HUES6 (cell line): ENCODE measurements at regions not wholly inside any gene's neighbourhood (a gene's known extent, or its start where the extent isn't known, plus 50 kb on each side); places are given as distances from the start of the nearest gene placed in this dataset.

ENCODE experiments used
- H3K27ac ChIP-seq: 2 replicates; pipeline ENCODE4 v1.7.0; 2013; ENCODE audit warnings: low read depth, mild to moderate bottlenecking, low read length, inconsistent platforms
- H3K27me3 ChIP-seq: 2 replicates; pipeline ENCODE4 v1.6.1; 2013; ENCODE audit warnings: low read length; ENCODE audit not compliant: control insufficient read depth, insufficient read depth
- H3K36me3 ChIP-seq: 2 replicates; pipeline ENCODE4 v1.6.1; 2013; ENCODE audit warnings: low read length; ENCODE audit not compliant: control insufficient read depth, insufficient read depth
- H3K4me1 ChIP-seq: 2 replicates; pipeline ENCODE4 v1.6.1; 2013; ENCODE audit warnings: low read length; ENCODE audit not compliant: control insufficient read depth, insufficient read depth
- H3K4me3 ChIP-seq: 2 replicates; pipeline ENCODE4 v1.5.1; 2013; ENCODE audit warnings: low read depth, low read length
- H3K9ac ChIP-seq: one replicate; pipeline ENCODE4 v1.6.1; 2013; ENCODE audit warnings: mild to moderate bottlenecking, low read length
- H3K9me3 ChIP-seq: 2 replicates; pipeline ENCODE4 v1.6.1; 2013; ENCODE audit warnings: low read depth, low read length; ENCODE audit not compliant: control insufficient read depth, insufficient read depth

GRCh38 chr4:30495251-30495650 is 224.9 kb upstream of the PCDH7 start:
- Histone ChIP-seq H3K36me3 (no peaks in the 10 kb centered on the region), H3K27ac (no peak overlapping the region), H3K9ac (no peak overlapping the region), H3K4me1 (no peaks in the 10 kb centered on the region), H3K4me3 (no peak overlapping the region), H3K9me3 (no peaks in the 10 kb centered on the region), H3K27me3 (no peaks in the 10 kb centered on the region)

DNA sequence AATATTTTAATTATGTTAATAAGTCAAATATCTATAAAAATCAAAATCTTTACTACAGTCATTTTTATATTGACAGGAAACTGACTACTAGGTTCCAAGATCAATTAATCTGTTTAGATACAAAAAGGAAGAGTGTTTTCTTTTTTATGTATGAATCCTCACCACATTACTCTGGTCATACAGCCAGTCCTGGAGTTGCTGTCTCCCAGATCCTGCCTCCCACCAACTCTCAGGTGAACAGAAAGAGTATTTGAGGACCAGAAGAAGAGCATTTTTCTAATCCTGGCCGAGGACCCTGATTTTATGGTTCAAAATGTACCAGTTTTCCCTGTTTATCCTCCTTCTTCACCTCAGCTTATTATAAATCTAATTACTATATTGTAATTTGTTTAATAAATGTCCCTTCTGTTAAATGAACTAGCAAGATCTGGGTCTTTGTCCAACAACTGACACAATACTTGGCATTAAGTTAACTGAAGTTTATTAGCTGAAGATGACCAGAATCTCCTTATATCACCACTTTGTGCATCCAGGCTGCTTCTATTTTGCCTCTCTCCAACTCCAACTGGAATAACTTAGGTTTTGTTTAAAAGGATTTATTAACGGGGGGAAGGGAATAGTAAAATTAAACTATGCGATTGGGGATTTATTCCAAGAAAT is 224.4 kb upstream of the PCDH7 start:
- Histone ChIP-seq H3K36me3 (no peaks in the 10 kb centered on the region), H3K27me3 (no peaks in the 10 kb centered on the region), H3K9ac (no peak overlapping the region), H3K4me1 (no peaks in the 10 kb centered on the region), H3K9me3 (no peaks in the 10 kb centered on the region), H3K4me3 (no peak overlapping the region), H3K27ac (no peak overlapping the region)

DNA sequence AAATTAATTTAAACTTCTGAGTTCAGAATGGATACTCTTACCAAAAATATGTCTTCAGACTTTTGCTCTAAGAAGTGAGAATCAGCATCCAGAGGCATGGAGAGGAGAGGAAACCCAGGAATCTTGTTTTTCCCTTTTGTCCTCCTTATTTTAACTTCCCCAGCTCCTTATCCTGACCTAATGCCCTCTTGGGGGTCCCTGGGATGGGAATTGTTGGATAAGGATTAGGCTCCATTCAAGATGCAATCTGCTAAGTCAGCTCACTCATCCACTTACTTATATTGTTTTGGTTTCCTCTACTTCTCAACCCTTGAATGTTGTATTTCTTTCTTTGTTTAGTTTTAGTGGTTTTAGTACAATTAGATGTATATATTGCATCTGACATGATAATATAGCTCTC is 208.4 kb upstream of the PCDH7 start:
- Histone ChIP-seq H3K9me3 (no peaks in the 10 kb centered on the region), H3K27ac (no peak overlapping the region), H3K27me3 (no peaks in the 10 kb centered on the region), H3K4me1 (peaks cover 7% of the 10 kb centered on the region; the same call in 1 of the 2 replicates), H3K4me3 (no peak overlapping the region), H3K9ac (no peak overlapping the region), H3K36me3 (no peaks in the 10 kb centered on the region)

GRCh38 chr4:30518211-30518610 is 202.0 kb upstream of the PCDH7 start:
- Histone ChIP-seq H3K4me3 (no peak overlapping the region), H3K9ac (no peak overlapping the region)

GRCh38 chr4:30525662-30526315 is 194.4 kb upstream of the PCDH7 start:
- Histone ChIP-seq H3K9ac (no peak overlapping the region), H3K4me3 (no peak overlapping the region), H3K4me1 (no peaks in the 10 kb centered on the region), H3K36me3 (no peaks in the 10 kb centered on the region), H3K27me3 (no peaks in the 10 kb centered on the region), H3K27ac (no peak overlapping the region), H3K9me3 (peaks cover 16% of the 10 kb centered on the region)

More at GRCh38 chr4:30518211-30518610, 202.0 kb upstream of the PCDH7 start:
- no peaks in the 10 kb centered on the region for H3K4me1 ChIP-seq
- H3K27ac ChIP-seq: no peak overlapping the region
- H3K27me3 ChIP-seq: no peaks in the 10 kb centered on the region
- H3K9me3 ChIP-seq: no peaks in the 10 kb centered on the region
- H3K36me3 ChIP-seq: no peaks in the 10 kb centered on the region

- Histone ChIP-seq H3K27me3 (no peaks in the 10 kb centered on the region), H3K4me3 (no peak overlapping the region), H3K4me1 (no peaks in the 10 kb centered on the region), H3K27ac (no peak overlapping the region), H3K9ac (no peak overlapping the region), H3K36me3 (no peaks in the 10 kb centered on the region), H3K9me3 (no peaks in the 10 kb centered on the region)
Measured at GRCh38 chr4:30535255-30535654, 184.9 kb upstream of the PCDH7 start.

- no peak overlapping the region for H3K4me3 ChIP-seq
- no peaks in the 10 kb centered on the region for H3K36me3 ChIP-seq
- H3K4me1 ChIP-seq: no peaks in the 10 kb centered on the region
- H3K27ac ChIP-seq: no peak overlapping the region
- no peaks in the 10 kb centered on the region for H3K27me3 ChIP-seq
- H3K9me3 ChIP-seq: no peaks in the 10 kb centered on the region
- H3K9ac ChIP-seq: no peak overlapping the region
Measured at GRCh38 chr4:30536231-30536630, 183.9 kb upstream of the PCDH7 start.

DNA sequence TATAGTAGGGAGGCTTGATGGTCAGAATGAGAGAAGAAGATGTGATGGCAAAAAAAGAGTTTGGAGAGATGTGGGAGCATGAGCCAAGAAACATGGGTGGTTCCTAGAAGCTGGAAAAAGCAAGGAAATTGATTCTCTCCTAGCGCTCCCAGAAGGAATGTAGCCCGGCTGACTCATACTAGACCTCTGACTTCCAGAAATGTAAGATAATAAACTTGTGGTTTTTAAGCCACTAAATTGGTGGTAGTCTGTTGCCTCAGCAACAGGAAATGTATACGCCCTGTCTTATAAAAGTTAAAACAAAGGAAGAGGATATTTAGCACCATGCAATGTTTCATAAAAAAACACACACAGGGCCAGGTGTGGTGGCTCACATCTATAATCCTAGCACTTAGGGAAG is 182.7 kb upstream of the PCDH7 start:
- Histone ChIP-seq H3K27ac (no peak overlapping the region), H3K9me3 (no peaks in the 10 kb centered on the region), H3K27me3 (no peaks in the 10 kb centered on the region), H3K4me3 (no peak overlapping the region), H3K9ac (no peak overlapping the region), H3K36me3 (no peaks in the 10 kb centered on the region), H3K4me1 (no peaks in the 10 kb centered on the region)

DNA sequence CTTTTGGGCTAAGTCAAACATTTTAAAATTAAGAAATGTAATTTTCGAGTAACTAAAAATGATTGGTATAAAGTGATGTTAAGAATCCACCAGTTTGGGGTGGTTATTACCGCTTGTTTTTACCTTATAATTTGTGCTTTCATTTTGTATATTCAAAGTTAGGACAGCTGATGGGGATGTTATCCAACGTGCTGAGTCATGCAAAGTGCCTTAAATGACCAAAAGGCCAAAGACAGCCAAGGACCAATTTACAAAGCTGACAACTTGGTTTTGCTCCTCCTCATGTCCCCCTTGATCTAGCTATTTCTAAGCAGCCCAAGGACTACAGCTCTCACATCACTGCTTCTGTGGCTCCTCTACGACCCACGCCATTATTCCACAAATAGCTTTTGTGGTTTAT is 181.4 kb upstream of the PCDH7 start:
- Histone ChIP-seq H3K27me3 (no peaks in the 10 kb centered on the region), H3K27ac (no peak overlapping the region), H3K9me3 (no peaks in the 10 kb centered on the region), H3K4me3 (no peak overlapping the region), H3K9ac (no peak overlapping the region), H3K4me1 (no peaks in the 10 kb centered on the region; the same call in 1 of the 2 replicates), H3K36me3 (no peaks in the 10 kb centered on the region)

GRCh38 chr4:30543057-30543456 is 177.1 kb upstream of the PCDH7 start:
- H3K27ac ChIP-seq: no peak overlapping the region
- no peak overlapping the region for H3K4me3 ChIP-seq
- no peaks in the 10 kb centered on the region for H3K36me3 ChIP-seq
- H3K27me3 ChIP-seq: no peaks in the 10 kb centered on the region
- H3K9ac ChIP-seq: no peak overlapping the region
- no peaks in the 10 kb centered on the region; the same call in 1 of the 2 replicates for H3K4me1 ChIP-seq
- H3K9me3 ChIP-seq: no peaks in the 10 kb centered on the region

DNA sequence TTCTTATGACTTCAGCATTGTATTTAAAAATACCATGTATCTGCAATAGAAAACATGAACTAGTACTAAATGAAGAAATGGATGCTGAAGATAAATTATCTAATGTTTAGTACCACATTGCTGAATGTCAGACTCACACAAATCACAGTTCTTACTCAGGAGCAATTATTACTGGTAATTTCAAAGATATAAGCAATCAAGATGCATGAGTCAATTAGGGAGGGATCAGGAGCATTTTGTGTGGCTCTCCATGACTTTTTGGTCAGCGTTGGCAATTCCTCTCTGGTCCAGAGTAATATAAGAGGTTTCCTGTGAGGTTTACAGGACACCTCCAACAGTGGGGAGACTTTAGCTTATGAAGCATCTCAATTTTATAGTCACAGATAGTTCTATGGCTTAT is 167.0 kb upstream of the PCDH7 start:
- Histone ChIP-seq H3K9me3 (peaks cover 6% of the 10 kb centered on the region; the same call in 1 of the 2 replicates), H3K4me1 (no peaks in the 10 kb centered on the region), H3K4me3 (no peak overlapping the region), H3K27ac (no peak overlapping the region), H3K27me3 (no peaks in the 10 kb centered on the region), H3K36me3 (no peaks in the 10 kb centered on the region), H3K9ac (no peak overlapping the region)
